Adrenal gland (tissue), 5 donors: ENCODE measurements at regions not wholly inside any gene's neighbourhood (a gene's known extent, or its start where the extent isn't known, plus 50 kb on each side); places are given as distances from the start of the nearest gene placed in this dataset.

Experiments
- POLR2A ChIP-seq, 2 donors: fragments of 450-650 bp; IDR thresholded peaks; one replicate each; pipeline ENCODE4 v1.6.1; 2017; ENCODE audit warnings: antibody characterized with exemption in 2 of 2, mild to moderate bottlenecking in 2 of 2, moderate library complexity in 1 of 2
- TF ChIP-seq, protein P1 (sequence below), 6 experiments: fragments of 450-650 bp in 4 of 6; fragments of 200-600 bp in 2 of 6; sonication (generic) in 1 of 6; IDR thresholded peaks; 1 replicate in 5 of 6; 2 replicates in 1 of 6; pipeline versions ENCODE4 v1.5.1 to v1.8.0; 2016 to 2021; ENCODE audit warnings: antibody characterized with exemption in 6 of 6, mild to moderate bottlenecking in 2 of 6, moderate library complexity in 1 of 6
- donor health status: DM: no; HTN: no; CAD: no.

DNA sequence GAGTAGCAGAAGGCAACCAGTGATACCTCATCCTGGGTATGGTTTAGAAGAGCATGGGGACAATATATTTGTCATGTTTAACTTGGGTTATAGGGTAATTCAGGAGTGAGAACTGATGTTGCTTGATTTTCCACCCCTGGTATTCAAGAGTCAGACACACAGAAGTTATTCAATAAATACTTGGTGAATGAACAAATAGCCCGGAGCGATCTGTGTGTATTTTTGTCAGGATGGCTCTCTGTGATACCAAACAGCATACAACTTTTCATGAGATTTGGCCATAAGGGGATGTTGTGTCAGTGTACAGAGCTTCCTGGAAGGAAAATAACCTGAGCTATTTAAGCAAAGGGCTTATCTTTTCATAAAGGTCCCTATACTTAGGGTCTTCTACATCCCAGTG, 270.2 kb upstream of the C1orf87 start:
- TF ChIP-seq, protein P1, sequence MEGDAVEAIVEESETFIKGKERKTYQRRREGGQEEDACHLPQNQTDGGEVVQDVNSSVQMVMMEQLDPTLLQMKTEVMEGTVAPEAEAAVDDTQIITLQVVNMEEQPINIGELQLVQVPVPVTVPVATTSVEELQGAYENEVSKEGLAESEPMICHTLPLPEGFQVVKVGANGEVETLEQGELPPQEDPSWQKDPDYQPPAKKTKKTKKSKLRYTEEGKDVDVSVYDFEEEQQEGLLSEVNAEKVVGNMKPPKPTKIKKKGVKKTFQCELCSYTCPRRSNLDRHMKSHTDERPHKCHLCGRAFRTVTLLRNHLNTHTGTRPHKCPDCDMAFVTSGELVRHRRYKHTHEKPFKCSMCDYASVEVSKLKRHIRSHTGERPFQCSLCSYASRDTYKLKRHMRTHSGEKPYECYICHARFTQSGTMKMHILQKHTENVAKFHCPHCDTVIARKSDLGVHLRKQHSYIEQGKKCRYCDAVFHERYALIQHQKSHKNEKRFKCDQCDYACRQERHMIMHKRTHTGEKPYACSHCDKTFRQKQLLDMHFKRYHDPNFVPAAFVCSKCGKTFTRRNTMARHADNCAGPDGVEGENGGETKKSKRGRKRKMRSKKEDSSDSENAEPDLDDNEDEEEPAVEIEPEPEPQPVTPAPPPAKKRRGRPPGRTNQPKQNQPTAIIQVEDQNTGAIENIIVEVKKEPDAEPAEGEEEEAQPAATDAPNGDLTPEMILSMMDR (IDR thresholded peaks at IDR 0.05) = no peak
- TF ChIP-seq POLR2A (IDR thresholded peaks at IDR 0.05) = no peak
